IPS DF 6.9 (cell line): ENCODE measurements at regions not wholly inside any gene's neighbourhood (a gene's known extent, or its start where the extent isn't known, plus 50 kb on each side); places are given as distances from the start of the nearest gene placed in this dataset.
A peak's percentile ranks its signal among the peaks of the same experiment; 100 is the strongest.

Experiments
- DNase-seq: peaks from one replicate; pipeline ENCODE4 v3.0.0-alpha.2; 2013; ENCODE audit warnings: low read depth, low spot score
- H3K27ac ChIP-seq: one replicate; pipeline ENCODE4 v1.5.1; 2013; ENCODE audit warnings: low read length, control low read depth
- H3K27me3 ChIP-seq: 2 replicates; pipeline ENCODE4 v1.6.1; 2013; ENCODE audit warnings: mild to moderate bottlenecking, low read length; ENCODE audit not compliant: control insufficient read depth, insufficient read depth
- H3K36me3 ChIP-seq: 2 replicates; pipeline ENCODE4 v1.6.1; 2013; ENCODE audit warnings: low read length; ENCODE audit not compliant: control insufficient read depth, insufficient read depth
- H3K4me1 ChIP-seq: 2 replicates; pipeline ENCODE4 v1.6.1; 2013; ENCODE audit warnings: low read length; ENCODE audit not compliant: control insufficient read depth, insufficient read depth
- H3K4me3 ChIP-seq: 2 replicates; pipeline ENCODE4 v1.5.1; 2013; ENCODE audit warnings: mild to moderate bottlenecking, low read length
- H3K9me3 ChIP-seq: 2 replicates; pipeline ENCODE4 v1.6.1; 2013; ENCODE audit warnings: low read length, inconsistent platforms; ENCODE audit not compliant: control insufficient read depth, insufficient read depth
- WGBS: extraction: QIAGEN DNeasy Blood & Tissue Kit; methylation state at CpG from one replicate; pipeline ENCODE4 v1.1.7; 2013; ENCODE audit warnings: mixed read lengths, missing lambda C conversion rate; ENCODE audit not compliant: insufficient read length, insufficient coverage; 5-methylcytosine and 5-hydroxymethylcytosine counted together

DNA sequence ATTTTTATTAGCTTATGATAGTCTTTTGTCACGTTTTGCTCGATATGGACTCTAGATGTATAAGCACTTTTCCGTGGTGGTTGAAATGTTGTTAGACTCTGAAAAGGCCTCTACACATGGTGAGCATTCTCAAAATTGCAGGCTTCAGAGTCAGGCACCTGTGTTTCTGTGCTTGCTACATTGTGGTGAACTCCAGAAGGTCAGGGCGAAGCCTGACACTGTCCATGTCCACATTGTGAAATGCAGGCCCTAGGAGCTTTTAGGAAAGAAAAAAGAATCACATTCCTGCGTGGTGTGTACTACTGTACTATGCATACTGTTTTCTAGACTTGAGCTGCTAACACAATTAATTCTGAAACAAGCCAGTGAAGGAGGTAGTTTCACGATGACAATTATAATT lies 86.3 kb downstream of the HS3ST1 start:
- no CpG with 5 or more reads among the region's 6 CpGs for WGBS
- Histone ChIP-seq H3K4me1 (peaks cover 2% of the 10 kb centered on the region; the same call in 1 of the 2 replicates), H3K36me3 (no peaks in the 10 kb centered on the region), H3K27ac (no peak overlapping the region), H3K4me3 (no peak overlapping the region), H3K9me3 (no peaks in the 10 kb centered on the region), H3K27me3 (no peaks in the 10 kb centered on the region)
- DNase-seq = no peak

DNA sequence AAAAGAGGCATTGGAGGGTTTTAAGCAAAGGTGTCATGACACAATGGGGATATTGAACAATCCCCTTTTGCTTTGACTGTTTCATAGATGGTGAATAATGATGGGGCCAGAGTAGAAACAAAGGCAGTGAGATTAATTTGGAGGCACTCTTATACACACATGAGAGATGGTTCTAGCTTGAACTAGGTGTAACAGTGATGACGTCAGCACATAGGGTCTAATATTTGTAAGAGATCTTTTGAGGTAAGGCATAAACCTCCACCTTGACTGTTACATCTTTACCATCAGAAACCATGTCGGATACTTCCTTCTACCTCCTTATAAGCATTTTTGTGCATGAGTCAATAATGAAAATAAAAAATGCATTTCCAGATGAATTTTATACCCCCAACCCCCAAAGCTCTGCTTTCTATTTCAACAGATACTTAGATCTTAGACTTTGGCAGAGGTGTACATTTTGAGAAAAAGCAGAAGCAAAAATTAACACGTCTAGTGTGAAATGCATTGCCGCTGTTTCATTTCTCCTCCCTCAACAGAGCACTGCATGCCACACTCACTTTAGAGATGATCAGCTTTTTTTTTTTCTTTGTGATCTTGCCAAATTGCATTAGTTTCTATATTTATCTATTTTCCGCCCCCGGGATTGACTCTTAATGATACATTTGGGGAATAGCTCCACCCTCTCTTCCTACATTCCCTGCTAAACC lies 87.2 kb downstream of the HS3ST1 start:
- H3K9me3 ChIP-seq = no peaks in the 10 kb centered on the region
- DNase-seq = no peak
- no peaks in the 10 kb centered on the region for H3K27me3 ChIP-seq
- no CpG with 5 or more reads among the region's 6 CpGs for WGBS
- H3K4me3 ChIP-seq = no peak overlapping the region
- peaks cover 2% of the 10 kb centered on the region; the same call in 1 of the 2 replicates for H3K4me1 ChIP-seq
- no peaks in the 10 kb centered on the region for H3K36me3 ChIP-seq
- no peak overlapping the region for H3K27ac ChIP-seq

GRCh38 chr4:11338956-11339782 lies 89.5 kb downstream of the HS3ST1 start:
- Histone ChIP-seq H3K4me3 (no peak overlapping the region), H3K27ac (no peak overlapping the region), H3K36me3 (no peaks in the 10 kb centered on the region), H3K27me3 (no peaks in the 10 kb centered on the region), H3K9me3 (no peaks in the 10 kb centered on the region), H3K4me1 (peaks cover 2% of the 10 kb centered on the region; the same call in 1 of the 2 replicates)
- WGBS = no CpG with 5 or more reads among the region's 5 CpGs
- DNase-seq = no peak

- H3K27ac ChIP-seq = no peak overlapping the region
- H3K4me3 ChIP-seq = no peak overlapping the region
- H3K27me3 ChIP-seq = no peaks in the 10 kb centered on the region
- no peak for DNase-seq
- H3K9me3 ChIP-seq = no peaks in the 10 kb centered on the region
- WGBS = no CpG with 5 or more reads among the region's 1 CpG
- no peaks in the 10 kb centered on the region for H3K36me3 ChIP-seq
- H3K4me1 ChIP-seq = no peaks in the 10 kb centered on the region
Observed at GRCh38 chr4:11337287-11337686, 91.4 kb downstream of the HS3ST1 start.

GRCh38 chr4:11336435-11336834 lies 92.3 kb downstream of the HS3ST1 start:
- H3K27me3 ChIP-seq = no peaks in the 10 kb centered on the region
- H3K9me3 ChIP-seq = no peaks in the 10 kb centered on the region
- no CpG with 5 or more reads among the region's 4 CpGs for WGBS
- no peak overlapping the region for H3K4me3 ChIP-seq
- H3K27ac ChIP-seq = no peak overlapping the region
- DNase-seq = no peak
- H3K4me1 ChIP-seq = no peaks in the 10 kb centered on the region
- H3K36me3 ChIP-seq = no peaks in the 10 kb centered on the region

- DNase-seq = no peak
- Histone ChIP-seq H3K27me3 (no peaks in the 10 kb centered on the region), H3K27ac (no peak overlapping the region), H3K4me1 (no peaks in the 10 kb centered on the region), H3K4me3 (no peak overlapping the region), H3K36me3 (no peaks in the 10 kb centered on the region), H3K9me3 (no peaks in the 10 kb centered on the region)
- no CpG with 5 or more reads among the region's 4 CpGs for WGBS
Observed at GRCh38 chr4:11334887-11335286, 93.8 kb downstream of the HS3ST1 start.

GRCh38 chr4:11328401-11328800 lies 100.3 kb downstream of the HS3ST1 start:
- Histone ChIP-seq H3K4me1 (no peaks in the 10 kb centered on the region), H3K4me3 (no peak overlapping the region), H3K27me3 (no peaks in the 10 kb centered on the region), H3K9me3 (peaks cover 2% of the 10 kb centered on the region), H3K36me3 (no peaks in the 10 kb centered on the region), H3K27ac (no peak overlapping the region)
- no peak for DNase-seq
- whole genome bisulfite sequencing = no CpG with 5 or more reads among the region's 2 CpGs

DNA sequence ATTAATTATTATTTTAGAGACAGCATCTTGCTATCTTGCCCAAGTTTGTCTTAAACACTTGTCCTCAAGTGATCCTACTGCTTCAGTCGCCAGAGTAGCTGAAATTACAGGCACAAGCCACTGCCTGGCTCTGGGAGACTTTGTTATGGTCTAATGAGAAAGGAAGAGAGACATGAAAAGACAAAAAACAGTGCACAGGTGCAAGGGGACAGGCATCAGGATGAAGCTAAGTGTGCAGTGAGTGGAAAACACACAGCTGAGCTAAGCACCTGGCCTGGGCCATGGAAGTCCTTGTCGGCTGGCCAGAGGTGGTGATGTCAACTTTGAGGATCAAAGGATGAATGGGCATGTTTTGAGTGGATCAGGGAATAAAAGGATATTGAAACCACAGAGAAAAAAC lies 102.7 kb downstream of the HS3ST1 start:
- DNase-seq = no peak

DNA sequence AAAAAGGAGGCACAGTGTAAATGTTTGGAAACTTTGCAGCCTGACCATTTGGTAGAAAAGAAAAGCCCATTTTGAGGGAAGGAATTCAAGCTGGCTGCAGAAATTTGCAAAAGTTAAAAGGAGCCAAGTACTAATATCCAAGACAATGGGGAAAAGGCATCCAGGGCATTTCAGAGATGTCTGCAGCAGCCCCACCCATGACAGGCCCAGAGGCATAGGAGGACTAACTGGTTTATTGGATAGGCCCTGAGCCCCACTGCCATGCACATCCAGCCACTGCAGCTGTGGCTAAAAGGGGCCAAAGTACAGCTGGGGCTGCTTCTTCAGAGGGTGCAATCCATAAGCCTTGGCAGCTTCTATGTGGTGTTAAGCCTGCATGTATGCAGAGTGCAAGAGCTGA lies 104.9 kb downstream of the HS3ST1 start:
- Histone ChIP-seq H3K27ac (no peak overlapping the region), H3K9me3 (peaks cover 2% of the 10 kb centered on the region), H3K4me1 (no peaks in the 10 kb centered on the region), H3K4me3 (no peak overlapping the region), H3K27me3 (no peaks in the 10 kb centered on the region), H3K36me3 (no peaks in the 10 kb centered on the region)
- DNase-seq = peak; percentile 2

More for the DNA sequence above, 102.7 kb downstream of the HS3ST1 start:
- no peaks in the 10 kb centered on the region for H3K36me3 ChIP-seq
- no CpG with 5 or more reads among the region's 2 CpGs for WGBS
- no peak overlapping the region for H3K27ac ChIP-seq
- H3K27me3 ChIP-seq = no peaks in the 10 kb centered on the region
- peaks cover 2% of the 10 kb centered on the region for H3K9me3 ChIP-seq
- H3K4me3 ChIP-seq = no peak overlapping the region
- H3K4me1 ChIP-seq = no peaks in the 10 kb centered on the region

GRCh38 chr4:11313157-11313943 lies 115.3 kb downstream of the HS3ST1 start:
- Histone ChIP-seq H3K27ac (no peak overlapping the region), H3K27me3 (no peaks in the 10 kb centered on the region), H3K4me3 (no peak overlapping the region), H3K36me3 (no peaks in the 10 kb centered on the region), H3K9me3 (no peaks in the 10 kb centered on the region; the same call in 1 of the 2 replicates), H3K4me1 (no peaks in the 10 kb centered on the region)
- no CpG with 5 or more reads among the region's 6 CpGs for WGBS
- no peak for DNase-seq
